Ovary (tissue), 7 donors: ENCODE measurements at regions not wholly inside any gene's neighbourhood (a gene's known extent, or its start where the extent isn't known, plus 50 kb on each side); places are given as distances from the start of the nearest gene placed in this dataset.

Source experiments
- DNase-seq, 5 donors: peaks; one replicate each; pipeline ENCODE4 v3.0.0-alpha.2; 2019 to 2020
- H3K27ac ChIP-seq, 2 donors: fragments of 200-600 bp; one replicate each; pipeline versions ENCODE4 v1.5.1 to v1.8.0; 2019 to 2022
- H3K27me3 ChIP-seq: fragments of 200-600 bp; one replicate; pipeline ENCODE4 v1.8.0; 2022
- H3K36me3 ChIP-seq: fragments of 200-600 bp; sonication (generic); one replicate; pipeline ENCODE4 v1.5.1; 2019
- H3K4me1 ChIP-seq: one replicate; pipeline ENCODE4 v1.8.1; 2013; ENCODE audit warnings: mild to moderate bottlenecking, moderate library complexity; ENCODE audit not compliant: insufficient read depth
- H3K4me3 ChIP-seq: fragments of 200-600 bp; sonication (generic); one replicate; pipeline ENCODE4 v1.5.1; 2017
- H3K9me3 ChIP-seq, 2 donors: fragments of 200-600 bp in 1 of 2; sonication (generic) in 1 of 2; one replicate each; pipeline versions ENCODE4 v1.5.1 to v1.8.1; 2013 to 2019; ENCODE audit warnings: mild to moderate bottlenecking in 1 of 2, moderate library complexity in 1 of 2
- EP300 ChIP-seq: sonication (generic); formaldehyde crosslinking; IDR thresholded peaks from one replicate; pipeline ENCODE4 v1.6.1; 2017; ENCODE audit warnings: antibody characterized with exemption
- POLR2A ChIP-seq: fragments of 450-650 bp; IDR thresholded peaks from one replicate; pipeline ENCODE4 v1.6.1; 2017; ENCODE audit warnings: antibody characterized with exemption, mild to moderate bottlenecking, moderate library complexity
- WGBS, 3 donors: extraction: QIAGEN DNeasy Blood & Tissue Kit in 1 of 3; methylation state at CpG; one replicate each; pipeline versions ENCODE4 v1.1.5 to v1.1.7; 2013 to 2017; 5-methylcytosine and 5-hydroxymethylcytosine counted together
- intact Hi-C, 4 donors: fragments of 100-400 bp; cut with DNase I; formaldehyde crosslinking; loops; one replicate each; pipeline versions ENCODE4 v1.11.0 to v1.15.1; 2022 to 2023
- TF ChIP-seq, protein P1 (sequence below), 3 donors: fragments of 450-650 bp in 2 of 3; fragments of 200-600 bp in 1 of 3; IDR thresholded peaks; one replicate each; pipeline versions ENCODE4 v1.5.1 to v1.8.0; 2016 to 2022; ENCODE audit warnings: antibody characterized with exemption in 3 of 3, mild to moderate bottlenecking in 1 of 3
- donor health status: DM: no; HTN: no; CAD: no; lungs with moderate emphysema.
- donor health status: DM: no; HTN: no; CAD: no.
- donor health status: Bipolar disorder and iron deficiency.
- donor health status: DM: no; HTN: no; CAD: no.
- donor health status: DM: yes; HTN: yes; CAD: no.

DNA sequence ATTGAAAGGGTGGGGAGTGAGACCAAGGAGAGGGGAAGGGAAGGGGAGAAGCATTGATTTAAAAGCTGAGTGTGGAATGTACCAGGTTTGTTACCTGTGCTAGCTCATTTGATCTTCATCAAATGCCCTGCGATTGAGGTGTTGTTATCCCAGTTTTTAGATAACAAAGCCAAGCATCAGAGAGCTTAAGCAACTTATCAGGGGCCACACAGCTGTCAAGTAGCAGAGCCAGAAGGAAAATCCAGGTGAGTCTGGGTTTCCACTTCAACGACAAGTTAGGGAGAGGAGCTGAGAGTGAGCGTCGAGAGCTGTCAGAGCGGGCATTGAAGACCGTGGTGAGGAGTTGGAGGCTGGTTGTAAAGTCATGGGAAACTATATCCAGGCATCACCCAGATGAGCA lies 146.9 kb upstream of the IRF2BP2 start:
- intact Hi-C loops, result no loop called here
- no peaks in the 10 kb centered on the region for H3K27me3 ChIP-seq

DNA sequence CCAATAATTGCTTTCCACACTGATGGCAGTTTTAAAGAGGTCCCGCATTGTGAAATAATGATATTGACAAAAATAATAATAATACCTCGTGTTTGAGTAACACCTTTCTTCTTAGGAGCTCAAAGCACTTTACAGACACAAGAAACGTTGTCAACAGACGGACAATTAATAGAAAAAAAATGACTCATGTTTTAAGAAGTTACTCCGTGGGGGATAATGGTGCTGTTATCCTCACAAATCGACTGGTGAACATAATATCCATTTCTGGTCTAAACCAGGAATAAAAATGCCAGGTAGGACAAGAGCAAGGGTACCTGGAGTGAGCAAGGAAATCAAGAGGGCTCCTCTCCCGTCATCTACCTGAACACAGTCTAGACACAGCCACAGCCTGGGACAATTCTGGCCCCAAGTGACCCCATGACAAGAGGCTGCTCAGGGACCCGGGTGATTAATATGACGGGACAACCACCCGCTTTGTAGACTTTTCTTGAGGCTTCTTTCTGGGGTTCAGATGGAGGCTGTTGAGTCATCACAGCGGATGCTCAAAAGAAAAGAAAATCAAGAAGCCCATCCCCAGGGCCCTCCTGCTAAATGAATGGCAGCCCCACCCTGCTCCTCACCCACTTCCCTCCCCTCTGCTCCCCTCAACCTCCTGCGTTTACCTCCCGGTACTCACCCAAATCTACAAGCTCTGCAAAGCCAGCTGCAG lies 146.2 kb upstream of the IRF2BP2 start:
- Histone ChIP-seq H3K27ac (no peak overlapping the region), H3K27me3 (no peaks in the 10 kb centered on the region), H3K4me3 (no peak overlapping the region), H3K36me3 (no peaks in the 10 kb centered on the region), H3K4me1 (peaks cover 9% of the 10 kb centered on the region), H3K9me3 (no peaks in the 10 kb centered on the region)
- WGBS, 3 donors, result 87 to 92% (median 90%) methylated on average over 13 of the region's 13 CpGs
- TF ChIP-seq EP300 (no peak), POLR2A (no peak)
- TF ChIP-seq, protein P1, sequence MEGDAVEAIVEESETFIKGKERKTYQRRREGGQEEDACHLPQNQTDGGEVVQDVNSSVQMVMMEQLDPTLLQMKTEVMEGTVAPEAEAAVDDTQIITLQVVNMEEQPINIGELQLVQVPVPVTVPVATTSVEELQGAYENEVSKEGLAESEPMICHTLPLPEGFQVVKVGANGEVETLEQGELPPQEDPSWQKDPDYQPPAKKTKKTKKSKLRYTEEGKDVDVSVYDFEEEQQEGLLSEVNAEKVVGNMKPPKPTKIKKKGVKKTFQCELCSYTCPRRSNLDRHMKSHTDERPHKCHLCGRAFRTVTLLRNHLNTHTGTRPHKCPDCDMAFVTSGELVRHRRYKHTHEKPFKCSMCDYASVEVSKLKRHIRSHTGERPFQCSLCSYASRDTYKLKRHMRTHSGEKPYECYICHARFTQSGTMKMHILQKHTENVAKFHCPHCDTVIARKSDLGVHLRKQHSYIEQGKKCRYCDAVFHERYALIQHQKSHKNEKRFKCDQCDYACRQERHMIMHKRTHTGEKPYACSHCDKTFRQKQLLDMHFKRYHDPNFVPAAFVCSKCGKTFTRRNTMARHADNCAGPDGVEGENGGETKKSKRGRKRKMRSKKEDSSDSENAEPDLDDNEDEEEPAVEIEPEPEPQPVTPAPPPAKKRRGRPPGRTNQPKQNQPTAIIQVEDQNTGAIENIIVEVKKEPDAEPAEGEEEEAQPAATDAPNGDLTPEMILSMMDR (IDR thresholded peaks at IDR 0.05), result no peak
- no peak for DNase-seq
- intact Hi-C loops, result no loop called here

More for the DNA sequence above, 146.9 kb upstream of the IRF2BP2 start:
- Histone ChIP-seq H3K36me3 (no peaks in the 10 kb centered on the region), H3K9me3 (no peaks in the 10 kb centered on the region), H3K4me1 (peaks cover 6% of the 10 kb centered on the region), H3K27ac (no peak overlapping the region), H3K4me3 (no peak overlapping the region)
- TF ChIP-seq EP300 (no peak), POLR2A (no peak)
- TF ChIP-seq, protein P1 (IDR thresholded peaks at IDR 0.05), result no peak
- no peak for DNase-seq
- 90 to 95% (median 94%) methylated on average over 6 of the region's 6 CpGs for WGBS, 3 donors

DNA sequence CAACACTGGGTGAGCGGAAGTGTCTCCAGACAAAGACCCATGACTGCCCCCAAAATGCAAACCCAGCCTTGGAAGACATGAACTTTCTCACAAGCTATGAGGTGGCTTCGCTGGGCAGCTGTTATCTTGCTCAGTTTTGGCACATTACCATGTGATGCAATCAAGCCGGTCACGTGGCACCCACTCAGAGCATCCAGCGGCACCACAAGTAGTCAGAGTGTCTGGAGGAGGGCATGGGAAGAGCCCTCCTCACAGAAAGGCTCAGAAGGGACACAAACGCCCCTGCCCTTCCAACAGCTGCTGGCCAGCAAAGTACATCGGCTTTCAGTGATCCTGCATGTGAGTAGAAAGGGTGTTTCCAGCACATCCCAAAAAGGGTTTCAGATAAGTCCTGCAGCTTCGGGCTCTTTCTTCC lies 145.5 kb upstream of the IRF2BP2 start:
- H3K27me3 ChIP-seq, result no peaks in the 10 kb centered on the region
- DNase-seq, result peak; percentile 75 to 90 (median 82)
- no peaks in the 10 kb centered on the region for H3K36me3 ChIP-seq
- intact Hi-C loops, result no loop called here
- no peaks in the 10 kb centered on the region for H3K9me3 ChIP-seq
- peaks cover 12% of the 10 kb centered on the region for H3K4me1 ChIP-seq
- no peak overlapping the region for H3K4me3 ChIP-seq
- 30 to 43% (median 31%) methylated on average over 8 of the region's 8 CpGs for WGBS, 3 donors
- TF ChIP-seq EP300 (no peak), POLR2A (no peak)
- TF ChIP-seq, protein P1 (IDR thresholded peaks at IDR 0.05), result no peak
- H3K27ac ChIP-seq, result no peak overlapping the region

DNA sequence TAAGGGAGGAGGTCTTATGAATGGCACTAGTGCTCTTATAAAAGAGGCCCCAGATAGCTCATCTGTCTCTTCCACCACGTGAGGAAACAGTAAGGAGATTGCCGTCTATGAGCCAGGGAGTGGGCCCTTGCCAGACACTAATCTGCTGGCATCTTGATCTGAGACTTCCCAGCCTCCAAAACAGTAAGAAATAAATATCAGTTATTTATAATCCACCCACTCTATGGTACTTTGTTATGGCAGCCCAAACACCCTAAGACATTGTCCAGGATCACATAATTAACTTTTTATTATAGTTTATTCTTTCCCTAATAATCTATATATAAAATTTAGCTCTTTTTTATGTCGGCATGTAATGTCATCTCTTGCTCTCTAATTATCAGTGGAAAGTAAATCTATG lies 144.0 kb upstream of the IRF2BP2 start:
- intact Hi-C loops, result no loop called here
- H3K4me3 ChIP-seq, result no peak overlapping the region
- TF ChIP-seq, protein P1 (IDR thresholded peaks at IDR 0.05), result no peak
- TF ChIP-seq POLR2A (no peak), EP300 (no peak)
- 74 to 87% (median 83%) methylated on average over 3 of the region's 3 CpGs for WGBS, 3 donors
- DNase-seq, result no peak
- no peaks in the 10 kb centered on the region for H3K36me3 ChIP-seq
- H3K27ac ChIP-seq, result no peak overlapping the region
- H3K27me3 ChIP-seq, result no peaks in the 10 kb centered on the region
- H3K4me1 ChIP-seq, result peaks cover 16% of the 10 kb centered on the region
- no peaks in the 10 kb centered on the region for H3K9me3 ChIP-seq
